Upper lobe of left lung (tissue), 6 donors: ENCODE measurements at regions not wholly inside any gene's neighbourhood (a gene's known extent, or its start where the extent isn't known, plus 50 kb on each side); places are given as distances from the start of the nearest gene placed in this dataset.

ENCODE experiments used
- ATAC-seq, 2 donors: fragments of 200-7000 bp; cut with Tn5 transposase; one replicate each; pipeline ENCODE4 v1.9.1; 2022; ENCODE audit warnings: mild to moderate bottlenecking in 2 of 2, moderate library complexity in 2 of 2; ENCODE audit not compliant: low FRiP score in 2 of 2
- DNase-seq, 2 donors: peaks; one replicate each; pipeline ENCODE4 v3.0.0-alpha.2; 2019 to 2020
- H3K27ac ChIP-seq, 4 donors: fragments of 200-600 bp; sonication (generic); one replicate each; pipeline ENCODE4 v1.5.1; 2016 to 2019
- H3K27me3 ChIP-seq, 4 donors: fragments of 200-600 bp; sonication (generic); one replicate each; pipeline ENCODE4 v1.5.1; 2017 to 2019
- H3K36me3 ChIP-seq, 4 donors: fragments of 200-600 bp; sonication (generic); one replicate each; pipeline ENCODE4 v1.5.1; 2016 to 2019
- H3K4me1 ChIP-seq, 4 donors: fragments of 200-600 bp; sonication (generic); one replicate each; pipeline ENCODE4 v1.5.1; 2018 to 2019
- H3K4me3 ChIP-seq, 4 donors: fragments of 200-600 bp; sonication (generic); one replicate each; pipeline ENCODE4 v1.5.1; 2017 to 2019; ENCODE audit warnings: mild to moderate bottlenecking in 2 of 4, moderate library complexity in 1 of 4
- H3K9me3 ChIP-seq, 4 donors: fragments of 200-600 bp; sonication (generic); one replicate each; pipeline ENCODE4 v1.5.1; 2018 to 2019
- CTCF ChIP-seq, 6 experiments: fragments of 450-650 bp in 4 of 6; fragments of 200-600 bp in 2 of 6; sonication (generic) in 2 of 6; IDR thresholded peaks; one replicate each; pipeline ENCODE4 v1.5.1; 2016 to 2019; ENCODE audit warnings: antibody characterized with exemption in 6 of 6
- EP300 ChIP-seq, 4 donors: sonication (generic); formaldehyde crosslinking; IDR thresholded peaks; one replicate each; pipeline ENCODE4 v1.5.1; 2017; ENCODE audit warnings: antibody characterized with exemption in 4 of 4, control low read depth in 2 of 4
- POLR2A ChIP-seq, 4 donors: fragments of 450-650 bp; IDR thresholded peaks; one replicate each; pipeline ENCODE4 v1.5.1; 2016 to 2017; ENCODE audit warnings: antibody characterized with exemption in 4 of 4, mild to moderate bottlenecking in 2 of 4
- POLR2AphosphoS5 ChIP-seq, 2 donors: sonication (generic); formaldehyde crosslinking; IDR thresholded peaks; one replicate each; pipeline ENCODE4 v1.5.1; 2017; ENCODE audit warnings: antibody characterized with exemption in 2 of 2
- WGBS, 2 donors: methylation state at CpG; one replicate each; pipeline ENCODE4 v1.1.5; 2017 to 2018; 5-methylcytosine and 5-hydroxymethylcytosine counted together
- donor health status: DM: no; HTN: no; CAD: no; lungs with moderate emphysema.
- donor health status: DM: no; HTN: yes; CAD: no; lungs with severe emphysema.

- H3K27me3 ChIP-seq, result no peaks in the 10 kb centered on the region
- ATAC-seq, result no peak
- H3K9me3 ChIP-seq, result no peaks in the 10 kb centered on the region
- H3K4me1 ChIP-seq, result no peaks in the 10 kb centered on the region
- WGBS, 2 donors, result 84 to 91% methylated on average over 2 of the region's 2 CpGs
- no peak overlapping the region for H3K4me3 ChIP-seq
- no peak for TF ChIP-seq POLR2AphosphoS5 (IDR thresholded peaks at IDR 0.05)
- no peaks in the 10 kb centered on the region for H3K36me3 ChIP-seq
- H3K27ac ChIP-seq, result no peak overlapping the region
- no peak for DNase-seq
Observed at GRCh38 chr6:47377971-47378370, 68.3 kb upstream of the TNFRSF21 start.

GRCh38 chr6:47379328-47379727, 69.6 kb upstream of the TNFRSF21 start:
- Histone ChIP-seq H3K36me3 (no peaks in the 10 kb centered on the region), H3K4me3 (no peak overlapping the region), H3K4me1 (no peaks in the 10 kb centered on the region), H3K27ac (no peak overlapping the region), H3K9me3 (no peaks in the 10 kb centered on the region), H3K27me3 (no peaks in the 10 kb centered on the region)
- DNase-seq (no peak), ATAC-seq (peak in 1 of 2 donors; percentile 70)
- 64 to 83% methylated on average over 2 of the region's 2 CpGs for WGBS, 2 donors
- TF ChIP-seq POLR2A (IDR thresholded peaks at IDR 0.05) (no peak), POLR2AphosphoS5 (IDR thresholded peaks at IDR 0.05) (no peak), CTCF (IDR thresholded peaks at IDR 0.05) (no peak), EP300 (IDR thresholded peaks at IDR 0.05) (no peak)

- H3K4me1 ChIP-seq, result no peaks in the 10 kb centered on the region
- no peak overlapping the region for H3K27ac ChIP-seq
- no peaks in the 10 kb centered on the region for H3K9me3 ChIP-seq
- 75 to 93% methylated on average over 5 of the region's 5 CpGs for WGBS, 2 donors
- DNase-seq (no peak), ATAC-seq (no peak)
- TF ChIP-seq POLR2A (IDR thresholded peaks at IDR 0.05), result no peak
- TF ChIP-seq POLR2AphosphoS5 (IDR thresholded peaks at IDR 0.05), result no peak
- TF ChIP-seq EP300 (IDR thresholded peaks at IDR 0.05), result no peak
- TF ChIP-seq CTCF (IDR thresholded peaks at IDR 0.05), result no peak
- no peaks in the 10 kb centered on the region for H3K27me3 ChIP-seq
- no peaks in the 10 kb centered on the region for H3K36me3 ChIP-seq
- no peak overlapping the region for H3K4me3 ChIP-seq
Observed at GRCh38 chr6:47380251-47380650, 70.5 kb upstream of the TNFRSF21 start.

GRCh38 chr6:47381036-47381435, 71.3 kb upstream of the TNFRSF21 start:
- TF ChIP-seq EP300 (IDR thresholded peaks at IDR 0.05), result no peak
- no peak for TF ChIP-seq CTCF (IDR thresholded peaks at IDR 0.05)
- no peak for TF ChIP-seq POLR2AphosphoS5 (IDR thresholded peaks at IDR 0.05)
- TF ChIP-seq POLR2A (IDR thresholded peaks at IDR 0.05), result no peak
- Histone ChIP-seq H3K4me3 (no peak overlapping the region), H3K36me3 (no peaks in the 10 kb centered on the region), H3K4me1 (no peaks in the 10 kb centered on the region), H3K27ac (no peak overlapping the region), H3K9me3 (no peaks in the 10 kb centered on the region), H3K27me3 (no peaks in the 10 kb centered on the region)
- 83 to 91% methylated on average over 2 of the region's 2 CpGs for WGBS, 2 donors
- ATAC-seq (no peak), DNase-seq (no peak)

GRCh38 chr6:47383360-47383759, 73.7 kb upstream of the TNFRSF21 start:
- Histone ChIP-seq H3K27ac (no peak overlapping the region), H3K27me3 (no peaks in the 10 kb centered on the region), H3K4me1 (no peaks in the 10 kb centered on the region), H3K4me3 (no peak overlapping the region), H3K36me3 (no peaks in the 10 kb centered on the region), H3K9me3 (no peaks in the 10 kb centered on the region)
- 97 to 100% methylated on average over 1 of the region's 1 CpG for WGBS, 2 donors
- ATAC-seq, result no peak
- DNase-seq, result no peak
- no peak for TF ChIP-seq EP300 (IDR thresholded peaks at IDR 0.05)

- no peak for ATAC-seq
Observed at GRCh38 chr6:47391675-47392074, 82.0 kb upstream of the TNFRSF21 start.

More at GRCh38 chr6:47391675-47392074, 82.0 kb upstream of the TNFRSF21 start:
- Histone ChIP-seq H3K27ac (no peak overlapping the region), H3K4me3 (no peak overlapping the region), H3K36me3 (no peaks in the 10 kb centered on the region), H3K9me3 (peaks cover 0 to 6% (median 0%) of the 10 kb centered on the region in 4 donors), H3K27me3 (no peaks in the 10 kb centered on the region), H3K4me1 (no peaks in the 10 kb centered on the region)
- no peak for DNase-seq
- no peak for TF ChIP-seq POLR2AphosphoS5 (IDR thresholded peaks at IDR 0.05)
- TF ChIP-seq EP300 (IDR thresholded peaks at IDR 0.05), result no peak
- TF ChIP-seq CTCF (IDR thresholded peaks at IDR 0.05), result no peak
- TF ChIP-seq POLR2A (IDR thresholded peaks at IDR 0.05), result no peak
